Suprapubic skin (tissue), 4 donors: ENCODE measurements at regions not wholly inside any gene's neighbourhood (a gene's known extent, or its start where the extent isn't known, plus 50 kb on each side); places are given as distances from the start of the nearest gene placed in this dataset.

Experiments
- EP300 ChIP-seq: sonication (generic); formaldehyde crosslinking; IDR thresholded peaks from one replicate; pipeline ENCODE4 v1.6.1; 2017; ENCODE audit warnings: antibody characterized with exemption
- POLR2A ChIP-seq, 2 donors: fragments of 450-650 bp; IDR thresholded peaks; one replicate each; pipeline ENCODE4 v1.6.1; 2017; ENCODE audit warnings: antibody characterized with exemption in 2 of 2, mild to moderate bottlenecking in 2 of 2, moderate library complexity in 2 of 2
- POLR2AphosphoS5 ChIP-seq, 3 donors: sonication (generic); formaldehyde crosslinking; IDR thresholded peaks; one replicate each; pipeline ENCODE4 v1.6.1; 2017; ENCODE audit warnings: antibody characterized with exemption in 3 of 3
- TF ChIP-seq, protein P1 (sequence below), 2 donors: fragments of 200-600 bp in 1 of 2; fragments of 450-650 bp in 1 of 2; sonication (generic) in 1 of 2; IDR thresholded peaks; one replicate each; pipeline ENCODE4 v1.5.1; 2016 to 2019; ENCODE audit warnings: antibody characterized with exemption in 2 of 2, mild to moderate bottlenecking in 1 of 2, moderate library complexity in 1 of 2

- TF ChIP-seq, protein P1, sequence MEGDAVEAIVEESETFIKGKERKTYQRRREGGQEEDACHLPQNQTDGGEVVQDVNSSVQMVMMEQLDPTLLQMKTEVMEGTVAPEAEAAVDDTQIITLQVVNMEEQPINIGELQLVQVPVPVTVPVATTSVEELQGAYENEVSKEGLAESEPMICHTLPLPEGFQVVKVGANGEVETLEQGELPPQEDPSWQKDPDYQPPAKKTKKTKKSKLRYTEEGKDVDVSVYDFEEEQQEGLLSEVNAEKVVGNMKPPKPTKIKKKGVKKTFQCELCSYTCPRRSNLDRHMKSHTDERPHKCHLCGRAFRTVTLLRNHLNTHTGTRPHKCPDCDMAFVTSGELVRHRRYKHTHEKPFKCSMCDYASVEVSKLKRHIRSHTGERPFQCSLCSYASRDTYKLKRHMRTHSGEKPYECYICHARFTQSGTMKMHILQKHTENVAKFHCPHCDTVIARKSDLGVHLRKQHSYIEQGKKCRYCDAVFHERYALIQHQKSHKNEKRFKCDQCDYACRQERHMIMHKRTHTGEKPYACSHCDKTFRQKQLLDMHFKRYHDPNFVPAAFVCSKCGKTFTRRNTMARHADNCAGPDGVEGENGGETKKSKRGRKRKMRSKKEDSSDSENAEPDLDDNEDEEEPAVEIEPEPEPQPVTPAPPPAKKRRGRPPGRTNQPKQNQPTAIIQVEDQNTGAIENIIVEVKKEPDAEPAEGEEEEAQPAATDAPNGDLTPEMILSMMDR (IDR thresholded peaks at IDR 0.05): no peak
- TF ChIP-seq POLR2A (IDR thresholded peaks at IDR 0.05): no peak
- TF ChIP-seq POLR2AphosphoS5 (IDR thresholded peaks at IDR 0.05): no peak
- no peak for TF ChIP-seq EP300
Observed at GRCh38 chr14:71372411-71372838, 465.2 kb downstream of the PCNX1 start.
